WERI-Rb-1 (cell line): ENCODE measurements at regions not wholly inside any gene's neighbourhood (a gene's known extent, or its start where the extent isn't known, plus 50 kb on each side); places are given as distances from the start of the nearest gene placed in this dataset.

Experiments used
- DNase-seq: peaks from one replicate; pipeline ENCODE4 v3.0.0-alpha.2; 2020
- H3K27ac ChIP-seq: fragments of 250-450 bp; sonication (Bioruptor Pico); 2 replicates; pipeline ENCODE4 v1.5.1; 2020; ENCODE audit warnings: mild to moderate bottlenecking, moderate library complexity
- H3K27me3 ChIP-seq: fragments of 250-450 bp; sonication (Bioruptor Pico); 2 replicates; pipeline ENCODE4 v1.5.1; 2021; ENCODE audit warnings: mild to moderate bottlenecking, low read depth, moderate library complexity; ENCODE audit not compliant: insufficient read depth, severe bottlenecking
- H3K36me3 ChIP-seq: fragments of 250-450 bp; sonication (Bioruptor Pico); 2 replicates; pipeline ENCODE4 v1.5.1; 2020; ENCODE audit warnings: mild to moderate bottlenecking, moderate library complexity
- H3K4me3 ChIP-seq: 2 replicates; pipeline ENCODE4 v1.5.1; 2011; ENCODE audit warnings: low read depth, mild to moderate bottlenecking, control low read depth, low read length
- H3K9me3 ChIP-seq: fragments of 250-450 bp; sonication (Bioruptor Pico); 2 replicates; pipeline ENCODE4 v1.5.1; 2021; ENCODE audit warnings: mild to moderate bottlenecking, moderate library complexity; ENCODE audit not compliant: severe bottlenecking
- TF ChIP-seq, protein P1 (sequence below): IDR thresholded peaks from 2 replicates; pipeline ENCODE4 v1.5.1; 2011; ENCODE audit warnings: low read depth, mild to moderate bottlenecking, control low read depth, inconsistent platforms, low read length

DNA sequence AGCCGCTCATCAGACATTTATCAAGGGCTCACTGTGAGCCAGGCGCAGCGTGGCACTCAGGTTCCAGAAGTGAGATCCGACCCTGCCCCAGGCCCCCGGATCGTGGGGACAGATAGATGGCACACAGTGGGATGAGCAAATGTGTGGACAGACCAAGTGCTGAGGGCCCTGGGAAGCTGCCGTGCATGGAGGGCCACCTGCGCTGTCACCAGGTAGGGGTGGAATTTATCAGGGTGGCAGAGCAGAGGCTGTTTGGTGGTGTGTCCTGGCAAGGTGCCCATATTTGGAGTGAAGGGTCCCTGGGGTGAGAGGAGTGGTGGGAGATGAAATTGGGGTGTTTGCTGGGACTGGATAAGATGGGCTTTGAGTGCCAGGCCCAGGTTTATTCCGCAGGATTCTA is 92.8 kb upstream of the HS6ST1 start:
- Histone ChIP-seq H3K27ac (no peak overlapping the region), H3K4me3 (no peak overlapping the region), H3K27me3 (no peaks in the 10 kb centered on the region), H3K9me3 (no peaks in the 10 kb centered on the region), H3K36me3 (no peaks in the 10 kb centered on the region)
- TF ChIP-seq, protein P1, sequence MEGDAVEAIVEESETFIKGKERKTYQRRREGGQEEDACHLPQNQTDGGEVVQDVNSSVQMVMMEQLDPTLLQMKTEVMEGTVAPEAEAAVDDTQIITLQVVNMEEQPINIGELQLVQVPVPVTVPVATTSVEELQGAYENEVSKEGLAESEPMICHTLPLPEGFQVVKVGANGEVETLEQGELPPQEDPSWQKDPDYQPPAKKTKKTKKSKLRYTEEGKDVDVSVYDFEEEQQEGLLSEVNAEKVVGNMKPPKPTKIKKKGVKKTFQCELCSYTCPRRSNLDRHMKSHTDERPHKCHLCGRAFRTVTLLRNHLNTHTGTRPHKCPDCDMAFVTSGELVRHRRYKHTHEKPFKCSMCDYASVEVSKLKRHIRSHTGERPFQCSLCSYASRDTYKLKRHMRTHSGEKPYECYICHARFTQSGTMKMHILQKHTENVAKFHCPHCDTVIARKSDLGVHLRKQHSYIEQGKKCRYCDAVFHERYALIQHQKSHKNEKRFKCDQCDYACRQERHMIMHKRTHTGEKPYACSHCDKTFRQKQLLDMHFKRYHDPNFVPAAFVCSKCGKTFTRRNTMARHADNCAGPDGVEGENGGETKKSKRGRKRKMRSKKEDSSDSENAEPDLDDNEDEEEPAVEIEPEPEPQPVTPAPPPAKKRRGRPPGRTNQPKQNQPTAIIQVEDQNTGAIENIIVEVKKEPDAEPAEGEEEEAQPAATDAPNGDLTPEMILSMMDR: no peak
- no peak for DNase-seq

GRCh38 chr2:128412181-128412871 is 93.7 kb upstream of the HS6ST1 start:
- H3K27ac ChIP-seq: peak overlapping the region; percentile 85
- no peak overlapping the region for H3K4me3 ChIP-seq
- DNase-seq: no peak
- no peaks in the 10 kb centered on the region for H3K9me3 ChIP-seq
- TF ChIP-seq, protein P1: no peak
- H3K36me3 ChIP-seq: no peaks in the 10 kb centered on the region
- no peaks in the 10 kb centered on the region for H3K27me3 ChIP-seq

- Histone ChIP-seq H3K9me3 (no peaks in the 10 kb centered on the region), H3K36me3 (no peaks in the 10 kb centered on the region), H3K4me3 (no peak overlapping the region), H3K27me3 (no peaks in the 10 kb centered on the region), H3K27ac (peak overlapping the region; percentile 85)
- DNase-seq: no peak
- TF ChIP-seq, protein P1: no peak
Measured at GRCh38 chr2:128413014-128413717, 94.5 kb upstream of the HS6ST1 start.

GRCh38 chr2:128413718-128414341 is 95.2 kb upstream of the HS6ST1 start:
- Histone ChIP-seq H3K4me3 (no peak overlapping the region), H3K36me3 (no peaks in the 10 kb centered on the region), H3K27me3 (no peaks in the 10 kb centered on the region), H3K9me3 (no peaks in the 10 kb centered on the region), H3K27ac (peak overlapping the region; percentile 85)
- TF ChIP-seq, protein P1: no peak
- DNase-seq: peak; percentile 90

DNA sequence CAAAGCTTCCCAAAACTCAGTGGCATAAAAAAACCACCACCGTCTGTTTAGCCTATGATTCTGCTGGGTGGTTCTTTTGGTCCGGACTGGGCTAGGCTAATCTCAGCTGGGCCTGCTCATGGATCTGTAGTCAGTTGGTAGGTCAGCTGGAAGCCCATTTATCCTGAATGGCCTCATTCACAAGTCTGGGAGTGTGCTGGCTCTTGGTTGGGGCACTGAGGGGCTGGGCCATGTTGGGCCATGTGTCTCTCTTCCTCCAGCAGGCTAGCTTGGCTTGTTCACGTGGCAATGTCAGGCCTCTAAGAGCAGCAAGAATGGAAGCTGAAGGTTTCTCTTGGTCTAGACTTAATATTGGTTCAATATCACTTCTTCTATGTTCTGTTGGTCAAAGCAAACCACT is 95.7 kb upstream of the HS6ST1 start:
- Histone ChIP-seq H3K9me3 (no peaks in the 10 kb centered on the region), H3K36me3 (no peaks in the 10 kb centered on the region), H3K27ac (peak overlapping the region; percentile 80), H3K27me3 (no peaks in the 10 kb centered on the region), H3K4me3 (no peak overlapping the region)
- TF ChIP-seq, protein P1: no peak
- DNase-seq: no peak
